ENCODE measurements at regions not wholly inside any gene's neighbourhood (a gene's known extent, or its start where the extent isn't known, plus 50 kb on each side); places are given as distances from the start of the nearest gene placed in this dataset.

DNA sequence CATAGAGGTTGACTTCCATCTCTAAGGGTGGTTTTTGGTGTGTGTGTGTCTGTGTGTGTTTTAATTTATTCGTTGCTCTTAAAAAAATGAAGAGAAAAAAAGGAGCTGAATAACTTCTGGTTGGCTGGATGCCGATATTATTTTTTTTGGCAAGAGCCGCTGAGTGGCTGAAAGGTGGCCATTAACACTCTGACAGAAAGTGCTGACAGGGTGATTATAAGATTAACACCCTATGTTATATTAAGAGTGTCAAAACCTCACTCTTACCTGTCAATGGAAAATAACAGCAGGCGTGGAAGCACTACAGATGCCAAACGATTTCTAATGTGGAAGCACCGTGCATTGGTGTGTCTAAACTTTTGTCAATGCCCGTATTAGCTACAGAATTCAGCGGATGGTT, 622.5 kb downstream of the ANKRD50 start:
- H3K4me1 Mint-ChIP-seq, result no peaks in the 10 kb centered on the region
- DNase-seq, result no peak
- no peak overlapping the region for H3K4me3 Mint-ChIP-seq
- H3K36me3 Mint-ChIP-seq, result no peaks in the 10 kb centered on the region
- peaks cover 0 to 11% (median 6%) of the 10 kb centered on the region in 6 donors for H3K9me3 Mint-ChIP-seq
- H3K27ac Mint-ChIP-seq, result no peak overlapping the region
- H3K27me3 Mint-ChIP-seq (ENCODE audit: low read depth in 3 of 3), result peaks cover 0 to 2% (median 2%) of the 10 kb centered on the region in 3 donors

DNA sequence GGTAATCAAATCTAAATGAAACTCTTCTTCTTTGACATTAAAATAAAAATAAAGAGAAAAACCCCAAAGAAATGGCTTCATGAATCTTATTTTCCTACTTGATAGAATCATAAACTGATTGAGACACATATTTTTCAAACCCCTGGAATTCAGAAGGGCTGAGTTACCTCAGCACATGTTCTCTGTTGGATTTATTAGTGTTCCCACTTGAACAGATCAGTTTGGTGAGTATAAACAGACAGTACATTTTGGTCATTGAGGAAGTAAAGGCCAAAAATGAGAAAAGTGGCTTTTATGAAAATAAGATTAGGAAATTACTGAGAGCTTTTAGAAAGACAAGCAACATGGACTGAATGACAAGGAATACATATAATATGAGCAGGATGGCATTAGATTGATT, 620.4 kb downstream of the ANKRD50 start:
- no peak overlapping the region for H3K4me3 Mint-ChIP-seq
- H3K27ac Mint-ChIP-seq, result no peak overlapping the region
- H3K36me3 Mint-ChIP-seq, result no peaks in the 10 kb centered on the region
- H3K9me3 Mint-ChIP-seq, result peaks cover 0 to 11% (median 4%) of the 10 kb centered on the region in 6 donors
- H3K4me1 Mint-ChIP-seq, result no peaks in the 10 kb centered on the region
- H3K27me3 Mint-ChIP-seq (ENCODE audit: low read depth in 3 of 3), result peaks cover 0 to 2% (median 0%) of the 10 kb centered on the region in 3 donors
- DNase-seq, result no peak

- H3K4me1 Mint-ChIP-seq, result no peaks in the 10 kb centered on the region
- H3K9me3 Mint-ChIP-seq, result peaks cover 0 to 11% (median 4%) of the 10 kb centered on the region in 6 donors
- H3K4me3 Mint-ChIP-seq, result no peak overlapping the region
- no peak overlapping the region for H3K27ac Mint-ChIP-seq
- no peak for DNase-seq
- H3K36me3 Mint-ChIP-seq, result no peaks in the 10 kb centered on the region
- peaks cover 0 to 2% (median 0%) of the 10 kb centered on the region in 3 donors for H3K27me3 Mint-ChIP-seq (ENCODE audit: low read depth in 3 of 3)
These were observed 620.0 kb downstream of the ANKRD50 start for GRCh38 chr4:124092541-124092984.

DNA sequence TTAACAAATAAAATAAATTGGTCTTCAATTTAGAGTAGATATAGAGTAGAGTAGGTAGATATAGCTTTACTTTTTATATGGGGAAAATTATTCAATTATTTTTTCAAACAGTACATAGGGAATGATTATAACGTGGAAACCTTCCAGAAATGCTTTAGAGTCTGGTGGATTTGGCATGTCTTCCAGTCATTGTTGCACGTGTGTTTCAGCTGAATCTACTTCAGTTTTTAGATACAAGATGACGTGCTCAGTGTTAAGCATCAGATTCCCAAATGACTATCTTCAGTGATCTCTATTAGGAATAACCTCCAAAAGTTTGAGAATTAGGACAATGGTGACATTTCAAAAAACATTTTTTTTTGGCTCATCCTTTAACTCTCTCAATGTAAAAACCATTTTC, 616.9 kb downstream of the ANKRD50 start:
- H3K4me1 Mint-ChIP-seq, result no peaks in the 10 kb centered on the region
- no peak overlapping the region for H3K27ac Mint-ChIP-seq

GRCh38 chr4:124096290-124096689, 616.2 kb downstream of the ANKRD50 start:
- Mint-ChIP-seq H3K27ac (no peak overlapping the region), H3K27me3 (ENCODE audit: low read depth in 3 of 3) (peaks cover 0 to 2% (median 0%) of the 10 kb centered on the region in 3 donors), H3K36me3 (no peaks in the 10 kb centered on the region), H3K9me3 (peaks cover 0 to 9% (median under 1%) of the 10 kb centered on the region in 6 donors), H3K4me3 (no peak overlapping the region), H3K4me1 (no peaks in the 10 kb centered on the region)
- no peak for DNase-seq

More for the DNA sequence above, 616.9 kb downstream of the ANKRD50 start:
- no peak for DNase-seq
- no peak overlapping the region for H3K4me3 Mint-ChIP-seq
- peaks cover 0 to 9% (median 4%) of the 10 kb centered on the region in 6 donors for H3K9me3 Mint-ChIP-seq
- no peaks in the 10 kb centered on the region for H3K36me3 Mint-ChIP-seq
- peaks cover 0 to 2% (median 0%) of the 10 kb centered on the region in 3 donors for H3K27me3 Mint-ChIP-seq (ENCODE audit: low read depth in 3 of 3)

DNA sequence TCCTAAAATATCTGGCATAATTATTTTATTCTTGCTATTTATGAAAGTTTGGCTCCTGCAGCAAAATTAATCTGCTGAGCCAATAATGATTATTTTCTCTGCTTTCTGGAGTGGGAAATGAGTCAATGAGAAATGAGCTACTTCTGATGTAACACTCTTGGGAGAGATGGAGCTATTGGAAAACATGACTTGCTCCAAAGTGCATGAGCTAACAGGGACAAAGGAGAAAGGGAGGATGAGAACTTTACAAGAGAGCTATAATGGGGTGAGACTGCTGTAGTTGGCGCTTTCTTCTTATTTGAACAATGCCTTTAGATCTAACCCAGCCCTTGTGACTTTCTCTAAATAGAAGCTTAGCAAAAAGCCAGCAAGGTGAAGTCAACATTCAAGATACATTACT, 615.1 kb downstream of the ANKRD50 start:
- no peak overlapping the region for H3K27ac Mint-ChIP-seq
- no peaks in the 10 kb centered on the region for H3K36me3 Mint-ChIP-seq
- DNase-seq, result no peak
- H3K4me1 Mint-ChIP-seq, result no peaks in the 10 kb centered on the region
- H3K9me3 Mint-ChIP-seq, result peaks cover 0 to 9% (median 2%) of the 10 kb centered on the region in 6 donors
- no peak overlapping the region for H3K4me3 Mint-ChIP-seq
- peaks cover 0 to 2% (median 0%) of the 10 kb centered on the region in 3 donors for H3K27me3 Mint-ChIP-seq (ENCODE audit: low read depth in 3 of 3)

GRCh38 chr4:124104101-124104500, 608.4 kb downstream of the ANKRD50 start:
- Mint-ChIP-seq H3K27ac (no peak overlapping the region), H3K36me3 (no peaks in the 10 kb centered on the region), H3K4me1 (no peaks in the 10 kb centered on the region), H3K9me3 (peaks cover 0 to 12% (median 3%) of the 10 kb centered on the region in 6 donors), H3K4me3 (no peak overlapping the region), H3K27me3 (ENCODE audit: low read depth in 3 of 3) (no peaks in the 10 kb centered on the region)
- no peak for DNase-seq

GRCh38 chr4:124104628-124105027, 607.9 kb downstream of the ANKRD50 start:
- Mint-ChIP-seq H3K36me3 (no peaks in the 10 kb centered on the region), H3K9me3 (peaks cover 0 to 12% (median 3%) of the 10 kb centered on the region in 6 donors), H3K27ac (no peak overlapping the region), H3K4me3 (no peak overlapping the region), H3K4me1 (no peaks in the 10 kb centered on the region), H3K27me3 (ENCODE audit: low read depth in 3 of 3) (peaks cover 0 to 2% (median 1%) of the 10 kb centered on the region in 3 donors)
- no peak for DNase-seq

GRCh38 chr4:124105212-124105611, 607.3 kb downstream of the ANKRD50 start:
- Mint-ChIP-seq H3K27me3 (ENCODE audit: low read depth in 3 of 3) (peaks cover 0 to 2% (median 1%) of the 10 kb centered on the region in 3 donors), H3K36me3 (no peaks in the 10 kb centered on the region), H3K27ac (no peak overlapping the region), H3K9me3 (peaks cover 0 to 12% (median 3%) of the 10 kb centered on the region in 6 donors), H3K4me1 (no peaks in the 10 kb centered on the region), H3K4me3 (no peak overlapping the region)
- DNase-seq, result no peak

- Mint-ChIP-seq H3K9me3 (peaks cover 0 to 7% (median 0%) of the 10 kb centered on the region in 6 donors), H3K4me1 (no peaks in the 10 kb centered on the region), H3K27ac (no peak overlapping the region), H3K36me3 (no peaks in the 10 kb centered on the region), H3K4me3 (no peak overlapping the region), H3K27me3 (ENCODE audit: low read depth in 3 of 3) (peaks cover 0 to 2% (median 1%) of the 10 kb centered on the region in 3 donors)
- no peak for DNase-seq
These were observed 601.1 kb downstream of the ANKRD50 start for GRCh38 chr4:124111411-124111810.

GRCh38 chr4:124111922-124112321, 600.6 kb downstream of the ANKRD50 start:
- H3K9me3 Mint-ChIP-seq, result peaks cover 0 to 5% (median 0%) of the 10 kb centered on the region in 6 donors
- no peak for DNase-seq
- no peaks in the 10 kb centered on the region for H3K36me3 Mint-ChIP-seq

DNA sequence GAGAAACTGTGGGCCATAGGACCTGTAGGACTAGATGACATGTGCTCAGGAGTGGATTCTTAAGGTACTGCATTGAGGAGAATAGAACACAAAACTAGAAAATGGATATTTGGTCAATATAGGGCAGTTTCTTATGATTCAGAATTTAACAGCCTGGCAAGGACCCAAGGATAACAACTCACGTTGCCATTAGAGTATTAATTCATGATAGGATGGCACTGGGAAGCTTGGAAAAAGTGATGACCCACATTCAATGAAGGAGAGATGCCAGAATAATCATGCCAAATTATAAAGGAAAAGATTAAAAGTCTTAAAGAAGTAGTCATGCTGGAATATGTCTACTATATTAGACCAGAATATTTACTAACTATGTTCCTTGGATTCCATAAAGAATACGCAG, 594.5 kb downstream of the ANKRD50 start:
- no peaks in the 10 kb centered on the region for H3K4me1 Mint-ChIP-seq
- H3K27me3 Mint-ChIP-seq (ENCODE audit: low read depth in 3 of 3), result no peaks in the 10 kb centered on the region
- H3K4me3 Mint-ChIP-seq, result no peak overlapping the region
- H3K36me3 Mint-ChIP-seq, result no peaks in the 10 kb centered on the region
- DNase-seq, result no peak
- no peak overlapping the region for H3K27ac Mint-ChIP-seq
- peaks cover 0 to 7% (median 0%) of the 10 kb centered on the region in 6 donors for H3K9me3 Mint-ChIP-seq

More at GRCh38 chr4:124111922-124112321, 600.6 kb downstream of the ANKRD50 start:
- no peak overlapping the region for H3K27ac Mint-ChIP-seq
- no peaks in the 10 kb centered on the region for H3K4me1 Mint-ChIP-seq
- H3K27me3 Mint-ChIP-seq (ENCODE audit: low read depth in 3 of 3), result peaks cover 0 to 2% (median 1%) of the 10 kb centered on the region in 3 donors
- H3K4me3 Mint-ChIP-seq, result no peak overlapping the region

- Mint-ChIP-seq H3K4me3 (no peak overlapping the region), H3K27ac (no peak overlapping the region), H3K27me3 (ENCODE audit: low read depth in 3 of 3) (no peaks in the 10 kb centered on the region), H3K36me3 (no peaks in the 10 kb centered on the region), H3K9me3 (peaks cover 0 to 5% (median 2%) of the 10 kb centered on the region in 6 donors), H3K4me1 (no peaks in the 10 kb centered on the region)
- no peak for DNase-seq
These were observed 591.0 kb downstream of the ANKRD50 start for GRCh38 chr4:124121461-124121971.

- Mint-ChIP-seq H3K4me1 (no peaks in the 10 kb centered on the region), H3K27me3 (ENCODE audit: low read depth in 3 of 3) (no peaks in the 10 kb centered on the region), H3K36me3 (no peaks in the 10 kb centered on the region), H3K27ac (no peak overlapping the region), H3K4me3 (no peak overlapping the region), H3K9me3 (peaks cover 0 to 5% (median 2%) of the 10 kb centered on the region in 6 donors)
- DNase-seq, result no peak
These were observed 589.4 kb downstream of the ANKRD50 start for GRCh38 chr4:124123181-124123580.

DNA sequence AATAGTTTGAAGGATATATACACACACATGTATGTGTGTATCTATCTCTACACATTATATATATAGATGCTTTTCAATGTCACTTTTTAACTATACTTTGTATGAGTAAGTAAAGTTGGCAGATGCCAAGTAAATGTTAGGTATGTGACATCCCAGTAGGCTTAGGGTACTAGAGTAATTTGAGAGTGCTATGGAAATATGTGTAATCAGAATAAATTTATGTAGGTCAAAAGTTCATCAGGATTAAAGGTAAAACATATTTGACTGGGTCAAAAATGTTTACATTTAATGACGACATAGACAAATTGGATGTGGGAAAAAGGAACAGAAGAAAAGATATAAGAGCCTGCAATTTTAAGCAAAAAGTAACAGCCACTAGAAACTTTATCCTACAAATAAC, 588.8 kb downstream of the ANKRD50 start:
- no peaks in the 10 kb centered on the region for H3K27me3 Mint-ChIP-seq (ENCODE audit: low read depth in 3 of 3)
- H3K9me3 Mint-ChIP-seq, result peaks cover 0 to 7% (median 4%) of the 10 kb centered on the region in 6 donors
- H3K36me3 Mint-ChIP-seq, result no peaks in the 10 kb centered on the region
- no peak overlapping the region for H3K4me3 Mint-ChIP-seq
- H3K4me1 Mint-ChIP-seq, result no peaks in the 10 kb centered on the region
- no peak overlapping the region for H3K27ac Mint-ChIP-seq
- DNase-seq, result no peak

All from immature natural killer cell (primary cell).